OCI-LY1 (cell line): ENCODE measurements at regions not wholly inside any gene's neighbourhood (a gene's known extent, or its start where the extent isn't known, plus 50 kb on each side); places are given as distances from the start of the nearest gene placed in this dataset.
"Not testable (repeated sequence)": the region's sequence is repeated elsewhere in the genome, so short reads cannot be mapped to it uniquely, and the experiment has no call there.

Experiments used
- H2AFZ ChIP-seq: fragments of 200-600 bp; sonication (generic), shearing (Covaris generic); 2 replicates; pipeline ENCODE4 v1.6.0; 2014; ENCODE audit warnings: antibody characterized with exemption, mild to moderate bottlenecking, low read length
- H3F3A ChIP-seq: fragments of 200-600 bp; sonication (generic), shearing (Covaris generic); 2 replicates; pipeline ENCODE4 v1.6.0; 2014; ENCODE audit warnings: mild to moderate bottlenecking, antibody characterized with exemption, low read length, moderate library complexity; ENCODE audit not compliant: insufficient read depth
- H3K27ac ChIP-seq: fragments of 200-600 bp; sonication (generic); 2 replicates; pipeline ENCODE4 v1.5.1; 2014; ENCODE audit warnings: low read length, mixed run types, mild to moderate bottlenecking, low read depth; ENCODE audit not compliant: poor library complexity, severe bottlenecking
- H3K27me3 ChIP-seq: fragments of 200-600 bp; sonication (generic); 2 replicates; pipeline ENCODE4 v1.6.0; 2014; ENCODE audit warnings: antibody characterized with exemption, mild to moderate bottlenecking, low read length, moderate library complexity; ENCODE audit not compliant: insufficient read depth
- H3K36me3 ChIP-seq: fragments of 200-600 bp; sonication (generic); 2 replicates; pipeline ENCODE4 v1.6.1; 2014; ENCODE audit warnings: mild to moderate bottlenecking, antibody characterized with exemption, low read length, moderate library complexity, mixed read lengths; ENCODE audit not compliant: insufficient read depth
- H3K4me1 ChIP-seq: fragments of 200-600 bp; sonication (generic); 2 replicates; pipeline ENCODE4 v1.5.1; 2014; ENCODE audit warnings: mild to moderate bottlenecking, low read length, moderate library complexity; ENCODE audit not compliant: insufficient read depth, severe bottlenecking
- H3K4me2 ChIP-seq: fragments of 200-600 bp; sonication (generic), shearing (Covaris generic); 2 replicates; pipeline ENCODE4 v1.6.1; 2014; ENCODE audit warnings: low read length
- H3K4me3 ChIP-seq: fragments of 200-600 bp; sonication (generic); 2 replicates; pipeline ENCODE4 v1.5.1; 2014; ENCODE audit warnings: low read length, low read depth, mild to moderate bottlenecking, mixed read lengths; ENCODE audit not compliant: poor library complexity, severe bottlenecking
- H3K79me2 ChIP-seq: fragments of 200-600 bp; shearing (Covaris generic); 2 replicates; pipeline ENCODE4 v1.6.1; 2016; ENCODE audit warnings: mixed run types, low read length, mixed read lengths; ENCODE audit not compliant: insufficient read depth
- H3K9ac ChIP-seq: fragments of 200-600 bp; sonication (generic), shearing (Covaris generic); 2 replicates; pipeline ENCODE4 v1.6.1; 2014; ENCODE audit warnings: mild to moderate bottlenecking, low read length, mixed read lengths
- H3K9me2 ChIP-seq: fragments of 200-600 bp; sonication (generic), shearing (Covaris generic); 2 replicates; pipeline ENCODE4 v1.6.1; 2014; ENCODE audit warnings: low read depth, mild to moderate bottlenecking, low read length, mixed read lengths
- H3K9me3 ChIP-seq: fragments of 200-600 bp; shearing (Covaris generic); 2 replicates; pipeline ENCODE4 v1.6.1; 2014; ENCODE audit warnings: low read length, mixed read lengths
- H4K20me1 ChIP-seq: fragments of 200-600 bp; sonication (generic), shearing (Covaris generic); 2 replicates; pipeline ENCODE4 v1.6.0; 2016; ENCODE audit warnings: mild to moderate bottlenecking, low read length; ENCODE audit not compliant: insufficient read depth
- CTCF ChIP-seq: fragments of 200-600 bp; sonication (generic), shearing (Covaris generic); IDR thresholded peaks from 2 replicates; pipeline ENCODE4 v1.5.1; 2017; ENCODE audit warnings: mild to moderate bottlenecking, antibody characterized with exemption, low read length, moderate library complexity, mixed read lengths
- EZH2 ChIP-seq: fragments of 200-600 bp; sonication (generic), shearing (Covaris generic); IDR thresholded peaks from 2 replicates; pipeline ENCODE4 v1.8.0; 2017; ENCODE audit warnings: borderline replicate concordance, mixed run types, mild to moderate bottlenecking, antibody characterized with exemption, low read length, moderate library complexity, mixed read lengths

GRCh38 chr1:30654188-30654587, 69.2 kb downstream of the MATN1 start:
- no peaks in the 10 kb centered on the region for H4K20me1 ChIP-seq
- H3K9ac ChIP-seq, result no peak overlapping the region
- TF ChIP-seq CTCF, result no peak
- H2AFZ ChIP-seq, result no peak overlapping the region
- H3K27ac ChIP-seq, result no peak overlapping the region
- no peaks in the 10 kb centered on the region for H3F3A ChIP-seq
- no peak overlapping the region for H3K4me3 ChIP-seq
- H3K79me2 ChIP-seq, result no peaks in the 10 kb centered on the region
- no peaks in the 10 kb centered on the region for H3K36me3 ChIP-seq
- H3K27me3 ChIP-seq, result no peaks in the 10 kb centered on the region
- no peak overlapping the region for H3K4me2 ChIP-seq
- no peaks in the 10 kb centered on the region for H3K9me3 ChIP-seq
- H3K4me1 ChIP-seq, result no peaks in the 10 kb centered on the region
- H3K9me2 ChIP-seq, result no peaks in the 10 kb centered on the region

GRCh38 chr1:30652152-30652841, 71.1 kb downstream of the MATN1 start:
- Histone ChIP-seq H3K27me3 (no peaks in the 10 kb centered on the region), H3K36me3 (no peaks in the 10 kb centered on the region), H3K4me2 (no peak overlapping the region), H3F3A (no peaks in the 10 kb centered on the region), H3K79me2 (no peaks in the 10 kb centered on the region), H3K27ac (no peak overlapping the region), H3K9ac (no peak overlapping the region), H3K4me1 (no peaks in the 10 kb centered on the region), H3K9me3 (no peaks in the 10 kb centered on the region), H3K9me2 (no peaks in the 10 kb centered on the region), H4K20me1 (no peaks in the 10 kb centered on the region), H3K4me3 (no peak overlapping the region), H2AFZ (no peak overlapping the region)
- TF ChIP-seq CTCF (no peak), EZH2 (no peak)

- not testable (repeated sequence) for H3K9me2 ChIP-seq, H3K4me1 ChIP-seq, H3K27ac ChIP-seq, H3K79me2 ChIP-seq, H3K4me3 ChIP-seq, H3K9ac ChIP-seq, H3F3A ChIP-seq, H4K20me1 ChIP-seq, H3K4me2 ChIP-seq, H2AFZ ChIP-seq, H3K36me3 ChIP-seq, H3K27me3 ChIP-seq, H3K9me3 ChIP-seq
Observed at GRCh38 chr1:30651395-30651794, 72.0 kb downstream of the MATN1 start.

GRCh38 chr1:30650968-30651320, 72.4 kb downstream of the MATN1 start:
- Histone ChIP-seq H3K9me2 (no peaks in the 10 kb centered on the region), H3K9me3 (no peaks in the 10 kb centered on the region), H3K9ac (no peak overlapping the region), H4K20me1 (no peaks in the 10 kb centered on the region), H3K36me3 (no peaks in the 10 kb centered on the region), H3K27ac (no peak overlapping the region), H2AFZ (no peak overlapping the region), H3K4me3 (no peak overlapping the region), H3F3A (no peaks in the 10 kb centered on the region), H3K4me1 (no peaks in the 10 kb centered on the region), H3K79me2 (no peaks in the 10 kb centered on the region), H3K27me3 (no peaks in the 10 kb centered on the region), H3K4me2 (no peak overlapping the region)
- TF ChIP-seq CTCF (no peak), EZH2 (no peak)
